Gastroesophageal sphincter (tissue), 3 donors: ENCODE measurements at regions not wholly inside any gene's neighbourhood (a gene's known extent, or its start where the extent isn't known, plus 50 kb on each side); places are given as distances from the start of the nearest gene placed in this dataset.

Experiments
- EP300 ChIP-seq: sonication (generic); formaldehyde crosslinking; IDR thresholded peaks from one replicate; pipeline ENCODE4 v1.6.1; 2017; ENCODE audit warnings: antibody characterized with exemption, mild to moderate bottlenecking
- POLR2A ChIP-seq, 2 donors: fragments of 450-650 bp; IDR thresholded peaks; one replicate each; pipeline ENCODE4 v1.6.1; 2017; ENCODE audit warnings: antibody characterized with exemption in 2 of 2, mild to moderate bottlenecking in 2 of 2, moderate library complexity in 1 of 2
- POLR2AphosphoS5 ChIP-seq: sonication (generic); formaldehyde crosslinking; IDR thresholded peaks from one replicate; pipeline ENCODE4 v1.6.1; 2017; ENCODE audit warnings: antibody characterized with exemption
- TF ChIP-seq, protein P1 (sequence below), 4 experiments: fragments of 200-600 bp in 2 of 4; fragments of 450-650 bp in 2 of 4; sonication (generic) in 1 of 4; IDR thresholded peaks; one replicate each; pipeline ENCODE4 v1.5.1; 2017 to 2019; ENCODE audit warnings: antibody characterized with exemption in 4 of 4, mild to moderate bottlenecking in 2 of 4, moderate library complexity in 2 of 4

- TF ChIP-seq, protein P1, sequence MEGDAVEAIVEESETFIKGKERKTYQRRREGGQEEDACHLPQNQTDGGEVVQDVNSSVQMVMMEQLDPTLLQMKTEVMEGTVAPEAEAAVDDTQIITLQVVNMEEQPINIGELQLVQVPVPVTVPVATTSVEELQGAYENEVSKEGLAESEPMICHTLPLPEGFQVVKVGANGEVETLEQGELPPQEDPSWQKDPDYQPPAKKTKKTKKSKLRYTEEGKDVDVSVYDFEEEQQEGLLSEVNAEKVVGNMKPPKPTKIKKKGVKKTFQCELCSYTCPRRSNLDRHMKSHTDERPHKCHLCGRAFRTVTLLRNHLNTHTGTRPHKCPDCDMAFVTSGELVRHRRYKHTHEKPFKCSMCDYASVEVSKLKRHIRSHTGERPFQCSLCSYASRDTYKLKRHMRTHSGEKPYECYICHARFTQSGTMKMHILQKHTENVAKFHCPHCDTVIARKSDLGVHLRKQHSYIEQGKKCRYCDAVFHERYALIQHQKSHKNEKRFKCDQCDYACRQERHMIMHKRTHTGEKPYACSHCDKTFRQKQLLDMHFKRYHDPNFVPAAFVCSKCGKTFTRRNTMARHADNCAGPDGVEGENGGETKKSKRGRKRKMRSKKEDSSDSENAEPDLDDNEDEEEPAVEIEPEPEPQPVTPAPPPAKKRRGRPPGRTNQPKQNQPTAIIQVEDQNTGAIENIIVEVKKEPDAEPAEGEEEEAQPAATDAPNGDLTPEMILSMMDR (IDR thresholded peaks at IDR 0.05), result no peak
- TF ChIP-seq EP300 (no peak), POLR2A (IDR thresholded peaks at IDR 0.05) (no peak), POLR2AphosphoS5 (no peak)
These were observed 117.3 kb downstream of the EHF start for GRCh38 chr11:34738237-34738636.
